ENCODE measurements at regions not wholly inside any gene's neighbourhood (a gene's known extent, or its start where the extent isn't known, plus 50 kb on each side); places are given as distances from the start of the nearest gene placed in this dataset.

- no peak overlapping the region for H3K4me3 ChIP-seq (ENCODE audit: low read depth, low read length)
- DNase-seq (ENCODE audit: low read depth) (no peak), FAIRE-seq (no peak)
- TF ChIP-seq CTCF (IDR thresholded peaks at IDR 0.05; ENCODE audit: insufficient read depth, low read length, severe bottlenecking), result no peak
- H3K27me3 ChIP-seq (ENCODE audit: control insufficient read depth, insufficient read depth, low read length), result no peaks in the 10 kb centered on the region
- H3K36me3 ChIP-seq (ENCODE audit: control insufficient read depth, insufficient read depth, low read length), result no peaks in the 10 kb centered on the region
These were observed 1482.7 kb downstream of the TBC1D22A start for GRCh38 chr22:48245196-48245485.

- FAIRE-seq (no peak), DNase-seq (ENCODE audit: low read depth) (no peak)
- Histone ChIP-seq H3K27me3 (ENCODE audit: control insufficient read depth, insufficient read depth, low read length) (no peaks in the 10 kb centered on the region), H3K36me3 (ENCODE audit: control insufficient read depth, insufficient read depth, low read length) (no peaks in the 10 kb centered on the region), H3K4me3 (ENCODE audit: low read depth, low read length) (no peak overlapping the region)
- TF ChIP-seq CTCF (IDR thresholded peaks at IDR 0.05; ENCODE audit: insufficient read depth, low read length, severe bottlenecking), result no peak
These were observed 1482.1 kb downstream of the TBC1D22A start for GRCh38 chr22:48244388-48245195.

- Histone ChIP-seq H3K36me3 (ENCODE audit: control insufficient read depth, insufficient read depth, low read length) (no peaks in the 10 kb centered on the region), H3K27me3 (ENCODE audit: control insufficient read depth, insufficient read depth, low read length) (no peaks in the 10 kb centered on the region), H3K4me3 (ENCODE audit: low read depth, low read length) (no peak overlapping the region)
- DNase-seq (ENCODE audit: low read depth) (no peak), FAIRE-seq (no peak)
- TF ChIP-seq CTCF (IDR thresholded peaks at IDR 0.05; ENCODE audit: insufficient read depth, low read length, severe bottlenecking), result no peak
These were observed 1480.0 kb downstream of the TBC1D22A start for GRCh38 chr22:48242461-48242864.

- FAIRE-seq, result no peak
These were observed 1479.2 kb downstream of the TBC1D22A start for GRCh38 chr22:48241658-48242057.

GRCh38 chr22:48240935-48241230 lies 1478.4 kb downstream of the TBC1D22A start:
- no peak for DNase-seq (ENCODE audit: low read depth)
- no peaks in the 10 kb centered on the region for H3K27me3 ChIP-seq (ENCODE audit: control insufficient read depth, insufficient read depth, low read length)

More at GRCh38 chr22:48241658-48242057, 1479.2 kb downstream of the TBC1D22A start:
- Histone ChIP-seq H3K4me3 (ENCODE audit: low read depth, low read length) (no peak overlapping the region), H3K36me3 (ENCODE audit: control insufficient read depth, insufficient read depth, low read length) (no peaks in the 10 kb centered on the region), H3K27me3 (ENCODE audit: control insufficient read depth, insufficient read depth, low read length) (no peaks in the 10 kb centered on the region)
- DNase-seq (ENCODE audit: low read depth), result no peak
- no peak for TF ChIP-seq CTCF (IDR thresholded peaks at IDR 0.05; ENCODE audit: insufficient read depth, low read length, severe bottlenecking)

More at GRCh38 chr22:48240935-48241230, 1478.4 kb downstream of the TBC1D22A start:
- Histone ChIP-seq H3K36me3 (ENCODE audit: control insufficient read depth, insufficient read depth, low read length) (no peaks in the 10 kb centered on the region), H3K4me3 (ENCODE audit: low read depth, low read length) (no peak overlapping the region)
- no peak for TF ChIP-seq CTCF (IDR thresholded peaks at IDR 0.05; ENCODE audit: insufficient read depth, low read length, severe bottlenecking)
- no peak for FAIRE-seq

Data from bronchial epithelial cell (primary cell).